ENCODE measurements at regions not wholly inside any gene's neighbourhood (a gene's known extent, or its start where the extent isn't known, plus 50 kb on each side); places are given as distances from the start of the nearest gene placed in this dataset.

DNA sequence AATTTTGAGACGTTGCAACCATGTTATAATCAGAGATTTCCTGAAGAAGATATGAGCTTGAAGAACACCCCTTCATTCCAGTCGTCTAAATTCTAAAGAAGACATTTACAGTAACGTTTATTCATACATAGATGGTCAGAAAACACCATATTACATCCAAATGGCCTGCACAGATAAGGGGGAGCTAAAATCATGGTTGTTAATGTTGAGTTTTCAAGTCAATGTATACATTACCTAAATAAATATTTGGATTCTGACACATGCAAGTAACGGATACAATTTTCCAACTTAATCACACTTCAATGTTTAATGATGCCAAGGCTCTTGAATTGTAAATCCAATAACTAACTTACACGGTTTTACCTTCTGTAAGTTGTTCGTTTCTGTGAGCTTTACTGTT lies 318.4 kb downstream of the SLC6A15 start:
- Histone ChIP-seq H3K36me3 (ENCODE audit: control insufficient read depth, insufficient read depth, low read length) (no peaks in the 10 kb centered on the region), H3K9ac (ENCODE audit: low read depth, low read length) (no peak overlapping the region), H3K4me1 (ENCODE audit: control insufficient read depth, insufficient read depth, low read length) (no peaks in the 10 kb centered on the region), H3K4me3 (ENCODE audit: low read depth, low read length) (no peak overlapping the region), H3K9me3 (ENCODE audit: control insufficient read depth, insufficient read depth, low read length) (no peaks in the 10 kb centered on the region), H3K27me3 (ENCODE audit: control insufficient read depth, insufficient read depth, low read length) (no peaks in the 10 kb centered on the region)

GRCh38 chr12:84585776-84586395 lies 326.7 kb downstream of the SLC6A15 start:
- Histone ChIP-seq H3K9ac (ENCODE audit: low read depth, low read length) (no peak overlapping the region), H3K4me3 (ENCODE audit: low read depth, low read length) (no peak overlapping the region), H3K36me3 (ENCODE audit: control insufficient read depth, insufficient read depth, low read length) (no peaks in the 10 kb centered on the region), H3K27me3 (ENCODE audit: control insufficient read depth, insufficient read depth, low read length) (no peaks in the 10 kb centered on the region), H3K9me3 (ENCODE audit: control insufficient read depth, insufficient read depth, low read length) (no peaks in the 10 kb centered on the region), H3K4me1 (ENCODE audit: control insufficient read depth, insufficient read depth, low read length) (no peaks in the 10 kb centered on the region)

- Histone ChIP-seq H3K36me3 (ENCODE audit: control insufficient read depth, insufficient read depth, low read length) (no peaks in the 10 kb centered on the region), H3K27me3 (ENCODE audit: control insufficient read depth, insufficient read depth, low read length) (no peaks in the 10 kb centered on the region), H3K9ac (ENCODE audit: low read depth, low read length) (no peak overlapping the region), H3K4me3 (ENCODE audit: low read depth, low read length) (no peak overlapping the region), H3K9me3 (ENCODE audit: control insufficient read depth, insufficient read depth, low read length) (no peaks in the 10 kb centered on the region), H3K4me1 (ENCODE audit: control insufficient read depth, insufficient read depth, low read length) (no peaks in the 10 kb centered on the region)
Observed at GRCh38 chr12:84572196-84572595, 340.4 kb downstream of the SLC6A15 start.

DNA sequence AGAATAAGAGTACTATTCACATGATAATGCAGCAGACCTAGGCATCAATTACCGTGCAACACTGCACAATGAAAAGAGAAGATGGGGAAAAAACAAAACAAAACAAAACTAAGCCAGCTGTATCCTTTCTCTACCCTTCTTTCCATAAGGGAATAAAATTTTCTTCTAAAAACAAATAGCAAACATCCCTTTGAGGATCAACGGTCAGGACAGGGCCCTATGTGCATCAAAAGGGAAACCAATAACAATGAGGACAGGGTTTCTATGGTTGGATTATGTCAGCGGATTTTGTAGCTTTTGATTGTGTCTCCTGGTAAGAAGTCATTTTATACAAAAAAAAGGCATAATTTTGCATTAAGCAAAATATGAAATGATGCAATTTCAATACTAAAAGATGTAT lies 350.3 kb downstream of the SLC6A15 start:
- H3K27me3 ChIP-seq (ENCODE audit: control insufficient read depth, insufficient read depth, low read length) = no peaks in the 10 kb centered on the region
- H3K4me3 ChIP-seq (ENCODE audit: low read depth, low read length) = no peak overlapping the region
- no peaks in the 10 kb centered on the region for H3K36me3 ChIP-seq (ENCODE audit: control insufficient read depth, insufficient read depth, low read length)
- no peak overlapping the region for H3K9ac ChIP-seq (ENCODE audit: low read depth, low read length)
- H3K4me1 ChIP-seq (ENCODE audit: control insufficient read depth, insufficient read depth, low read length) = peaks cover 2% of the 10 kb centered on the region
- H3K9me3 ChIP-seq (ENCODE audit: control insufficient read depth, insufficient read depth, low read length) = no peaks in the 10 kb centered on the region

- Histone ChIP-seq H3K9ac (ENCODE audit: low read depth, low read length) (no peak overlapping the region), H3K4me3 (ENCODE audit: low read depth, low read length) (no peak overlapping the region), H3K9me3 (ENCODE audit: control insufficient read depth, insufficient read depth, low read length) (no peaks in the 10 kb centered on the region), H3K36me3 (ENCODE audit: control insufficient read depth, insufficient read depth, low read length) (no peaks in the 10 kb centered on the region), H3K27me3 (ENCODE audit: control insufficient read depth, insufficient read depth, low read length) (no peaks in the 10 kb centered on the region), H3K4me1 (ENCODE audit: control insufficient read depth, insufficient read depth, low read length) (peaks cover 2% of the 10 kb centered on the region)
Observed at GRCh38 chr12:84561351-84561750, 351.2 kb downstream of the SLC6A15 start.

- Histone ChIP-seq H3K9ac (ENCODE audit: low read depth, low read length) (no peak overlapping the region), H3K4me3 (ENCODE audit: low read depth, low read length) (no peak overlapping the region), H3K36me3 (ENCODE audit: control insufficient read depth, insufficient read depth, low read length) (no peaks in the 10 kb centered on the region), H3K27me3 (ENCODE audit: control insufficient read depth, insufficient read depth, low read length) (no peaks in the 10 kb centered on the region), H3K9me3 (ENCODE audit: control insufficient read depth, insufficient read depth, low read length) (no peaks in the 10 kb centered on the region), H3K4me1 (ENCODE audit: control insufficient read depth, insufficient read depth, low read length) (no peaks in the 10 kb centered on the region)
Observed at GRCh38 chr12:84554199-84554723, 358.3 kb downstream of the SLC6A15 start.

DNA sequence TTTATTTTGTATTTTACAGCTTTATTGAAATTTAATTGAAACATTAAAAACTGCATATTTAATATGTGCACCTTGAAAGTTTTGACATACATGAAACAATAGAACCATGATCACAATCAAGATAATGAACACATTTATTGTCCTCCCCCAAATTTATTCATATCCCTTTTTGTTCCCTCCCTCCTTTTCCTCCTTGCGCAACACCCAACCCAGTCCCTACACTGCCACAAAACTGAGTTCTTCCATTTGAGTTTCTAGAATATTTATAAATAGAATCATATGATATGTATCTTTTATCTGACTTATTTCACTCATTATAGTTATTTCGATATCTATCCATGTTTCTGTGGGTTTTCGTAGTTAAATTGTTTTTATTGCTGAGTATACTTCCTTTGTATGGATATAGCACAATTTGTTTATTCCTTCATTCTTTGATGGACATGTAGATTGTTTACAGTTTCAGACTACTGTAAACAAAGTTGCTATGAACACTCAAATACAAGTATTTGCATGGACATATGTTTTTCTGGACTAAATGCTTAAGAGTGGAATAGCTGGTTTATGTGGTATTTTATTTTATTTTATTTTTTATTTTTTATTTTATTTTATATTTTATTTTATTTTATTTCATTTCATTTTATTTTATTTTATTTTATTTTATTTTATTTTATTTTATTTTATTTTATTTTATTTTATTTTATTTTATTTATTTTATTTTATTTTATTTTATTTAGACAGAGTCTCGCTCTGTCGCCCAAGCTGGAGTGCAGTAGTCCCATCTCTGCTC lies 359.1 kb downstream of the SLC6A15 start:
- Histone ChIP-seq H3K4me3 (ENCODE audit: low read depth, low read length) (no peak overlapping the region), H3K9ac (ENCODE audit: low read depth, low read length) (no peak overlapping the region), H3K9me3 (ENCODE audit: control insufficient read depth, insufficient read depth, low read length) (no peaks in the 10 kb centered on the region), H3K27me3 (ENCODE audit: control insufficient read depth, insufficient read depth, low read length) (no peaks in the 10 kb centered on the region), H3K36me3 (ENCODE audit: control insufficient read depth, insufficient read depth, low read length) (no peaks in the 10 kb centered on the region), H3K4me1 (ENCODE audit: control insufficient read depth, insufficient read depth, low read length) (no peaks in the 10 kb centered on the region)

GRCh38 chr12:84551373-84551772 lies 361.2 kb downstream of the SLC6A15 start:
- Histone ChIP-seq H3K27me3 (ENCODE audit: control insufficient read depth, insufficient read depth, low read length) (no peaks in the 10 kb centered on the region), H3K9ac (ENCODE audit: low read depth, low read length) (no peak overlapping the region), H3K4me1 (ENCODE audit: control insufficient read depth, insufficient read depth, low read length) (no peaks in the 10 kb centered on the region), H3K36me3 (ENCODE audit: control insufficient read depth, insufficient read depth, low read length) (no peaks in the 10 kb centered on the region), H3K4me3 (ENCODE audit: low read depth, low read length) (no peak overlapping the region), H3K9me3 (ENCODE audit: control insufficient read depth, insufficient read depth, low read length) (no peaks in the 10 kb centered on the region)

- Histone ChIP-seq H3K4me3 (ENCODE audit: low read depth, low read length) (no peak overlapping the region), H3K27me3 (ENCODE audit: control insufficient read depth, insufficient read depth, low read length) (no peaks in the 10 kb centered on the region), H3K4me1 (ENCODE audit: control insufficient read depth, insufficient read depth, low read length) (no peaks in the 10 kb centered on the region), H3K36me3 (ENCODE audit: control insufficient read depth, insufficient read depth, low read length) (no peaks in the 10 kb centered on the region), H3K9me3 (ENCODE audit: control insufficient read depth, insufficient read depth, low read length) (no peaks in the 10 kb centered on the region), H3K9ac (ENCODE audit: low read depth, low read length) (no peak overlapping the region)
Observed at GRCh38 chr12:84550518-84550917, 362.1 kb downstream of the SLC6A15 start.

DNA sequence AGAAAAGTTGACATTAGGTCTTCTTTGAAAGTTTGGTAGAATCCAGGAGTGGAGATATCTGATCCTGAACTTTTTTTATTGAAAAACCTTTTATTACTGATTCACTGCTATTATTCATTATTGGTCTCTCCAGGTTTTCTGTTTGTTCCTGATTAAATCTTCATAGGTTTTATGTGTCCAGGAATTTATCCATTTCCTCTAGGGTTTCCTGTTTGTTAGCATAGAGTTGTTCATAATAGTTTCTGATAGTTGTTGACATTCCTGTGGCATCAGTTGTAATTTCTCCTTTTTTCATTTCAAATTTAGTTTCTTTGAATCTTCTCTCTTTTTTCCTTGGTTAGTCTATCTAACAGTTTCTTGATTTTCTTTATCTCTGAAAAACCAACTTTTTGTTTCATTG lies 370.3 kb downstream of the SLC6A15 start:
- Histone ChIP-seq H3K4me3 (ENCODE audit: low read depth, low read length) (no peak overlapping the region), H3K9ac (ENCODE audit: low read depth, low read length) (no peak overlapping the region), H3K9me3 (ENCODE audit: control insufficient read depth, insufficient read depth, low read length) (no peaks in the 10 kb centered on the region), H3K36me3 (ENCODE audit: control insufficient read depth, insufficient read depth, low read length) (no peaks in the 10 kb centered on the region), H3K27me3 (ENCODE audit: control insufficient read depth, insufficient read depth, low read length) (no peaks in the 10 kb centered on the region), H3K4me1 (ENCODE audit: control insufficient read depth, insufficient read depth, low read length) (no peaks in the 10 kb centered on the region)

GRCh38 chr12:84537666-84538065 lies 374.9 kb downstream of the SLC6A15 start:
- no peaks in the 10 kb centered on the region for H3K27me3 ChIP-seq (ENCODE audit: control insufficient read depth, insufficient read depth, low read length)
- H3K4me1 ChIP-seq (ENCODE audit: control insufficient read depth, insufficient read depth, low read length) = no peaks in the 10 kb centered on the region
- no peak overlapping the region for H3K9ac ChIP-seq (ENCODE audit: low read depth, low read length)
- no peak overlapping the region for H3K4me3 ChIP-seq (ENCODE audit: low read depth, low read length)
- no peaks in the 10 kb centered on the region for H3K9me3 ChIP-seq (ENCODE audit: control insufficient read depth, insufficient read depth, low read length)
- H3K36me3 ChIP-seq (ENCODE audit: control insufficient read depth, insufficient read depth, low read length) = no peaks in the 10 kb centered on the region

- Histone ChIP-seq H3K9ac (ENCODE audit: low read depth, low read length) (no peak overlapping the region), H3K27me3 (ENCODE audit: control insufficient read depth, insufficient read depth, low read length) (no peaks in the 10 kb centered on the region), H3K4me3 (ENCODE audit: low read depth, low read length) (no peak overlapping the region), H3K9me3 (ENCODE audit: control insufficient read depth, insufficient read depth, low read length) (no peaks in the 10 kb centered on the region), H3K4me1 (ENCODE audit: control insufficient read depth, insufficient read depth, low read length) (no peaks in the 10 kb centered on the region), H3K36me3 (ENCODE audit: control insufficient read depth, insufficient read depth, low read length) (no peaks in the 10 kb centered on the region)
Observed at GRCh38 chr12:84512751-84513150, 399.8 kb downstream of the SLC6A15 start.

Data from iPS-15b (cell line).